Colonic mucosa (tissue), 4 donors: ENCODE measurements at regions not wholly inside any gene's neighbourhood (a gene's known extent, or its start where the extent isn't known, plus 50 kb on each side); places are given as distances from the start of the nearest gene placed in this dataset.

Experiments
- DNase-seq: peaks from one replicate; pipeline ENCODE4 v3.0.0-alpha.2; 2020
- H3K27ac ChIP-seq: fragments of 200-600 bp; one replicate; pipeline ENCODE4 v1.8.0; 2021
- H3K27me3 ChIP-seq: fragments of 200-600 bp; one replicate; pipeline ENCODE4 v1.8.0; 2021
- H3K36me3 ChIP-seq: fragments of 200-600 bp; one replicate; pipeline ENCODE4 v1.8.0; 2021
- H3K4me1 ChIP-seq: fragments of 200-600 bp; one replicate; pipeline ENCODE4 v1.8.0; 2021; ENCODE audit warnings: mild to moderate bottlenecking
- H3K4me3 ChIP-seq: fragments of 200-600 bp; one replicate; pipeline ENCODE4 v1.8.0; 2021
- H3K9ac ChIP-seq, 2 donors: one replicate each; pipeline ENCODE4 v1.7.0; 2013; ENCODE audit warnings: control low read depth in 2 of 2, low read depth in 2 of 2, low read length in 2 of 2
- H3K9me3 ChIP-seq: fragments of 200-600 bp; one replicate; pipeline ENCODE4 v1.8.0; 2021
- CTCF ChIP-seq: fragments of 200-600 bp; IDR thresholded peaks from one replicate; pipeline ENCODE4 v1.8.0; 2022; ENCODE audit warnings: antibody characterized with exemption, mild to moderate bottlenecking
- intact Hi-C: fragments of 100-400 bp; cut with DNase I; formaldehyde crosslinking; loops from one replicate; pipeline ENCODE4 v1.14.1; 2022
- donor health status: healthy.
- donor health status: DM: no; HTN: no; CAD: no.
- donor health status: DM: no; HTN: no; CAD: no.

DNA sequence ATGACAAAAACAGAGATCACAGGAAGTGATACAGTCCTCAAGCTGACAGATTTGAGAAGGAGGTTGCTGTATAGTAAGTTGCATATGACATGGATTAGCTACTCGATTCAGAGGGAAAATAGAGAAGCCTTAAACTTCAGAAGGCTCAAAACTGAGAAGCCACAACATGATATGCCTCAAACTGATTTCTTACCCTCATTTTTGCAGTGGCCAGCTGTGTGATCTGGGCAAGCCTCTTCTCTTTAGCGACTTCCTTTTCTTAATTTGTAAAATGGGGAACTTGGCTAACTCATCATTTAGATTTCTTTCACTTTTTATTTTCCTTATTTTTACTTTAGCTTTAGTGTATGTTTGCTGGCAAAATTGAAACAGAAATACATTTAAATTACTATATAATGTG, 421.1 kb downstream of the KIF4B start:
- DNase-seq: no peak
- TF ChIP-seq CTCF: no peak

DNA sequence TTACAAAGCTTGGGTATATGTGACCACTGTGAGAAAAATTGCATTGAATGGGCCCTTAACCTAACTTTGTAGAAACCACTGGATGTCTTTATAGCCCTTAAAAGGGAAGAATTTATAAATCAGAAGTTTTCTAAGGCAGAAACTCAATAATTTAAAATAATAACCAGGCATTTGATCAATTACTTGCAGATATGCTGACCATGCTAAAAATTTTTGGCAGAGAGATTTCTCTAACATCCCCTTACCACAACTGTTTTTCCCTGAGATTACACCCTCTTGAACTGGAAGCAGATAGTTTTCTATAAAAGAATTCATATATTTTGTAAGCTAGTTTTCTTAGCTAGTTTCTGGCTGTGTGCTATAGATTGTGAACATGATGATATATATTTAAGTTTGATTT, 428.3 kb downstream of the KIF4B start:
- no peak overlapping the region for H3K4me3 ChIP-seq
- H3K9me3 ChIP-seq: no peaks in the 10 kb centered on the region
- no peak for TF ChIP-seq CTCF
- H3K27ac ChIP-seq: no peak overlapping the region
- H3K9ac ChIP-seq: no peak overlapping the region
- no peaks in the 10 kb centered on the region for H3K36me3 ChIP-seq
- intact Hi-C loops: no loop called here
- DNase-seq: no peak
- no peaks in the 10 kb centered on the region for H3K4me1 ChIP-seq
- H3K27me3 ChIP-seq: no peaks in the 10 kb centered on the region

More for the DNA sequence above, 421.1 kb downstream of the KIF4B start:
- Histone ChIP-seq H3K27ac (no peak overlapping the region), H3K9ac (no peak overlapping the region), H3K4me1 (no peaks in the 10 kb centered on the region), H3K4me3 (no peak overlapping the region), H3K27me3 (no peaks in the 10 kb centered on the region), H3K9me3 (no peaks in the 10 kb centered on the region), H3K36me3 (no peaks in the 10 kb centered on the region)
- intact Hi-C loops: no loop called here

DNA sequence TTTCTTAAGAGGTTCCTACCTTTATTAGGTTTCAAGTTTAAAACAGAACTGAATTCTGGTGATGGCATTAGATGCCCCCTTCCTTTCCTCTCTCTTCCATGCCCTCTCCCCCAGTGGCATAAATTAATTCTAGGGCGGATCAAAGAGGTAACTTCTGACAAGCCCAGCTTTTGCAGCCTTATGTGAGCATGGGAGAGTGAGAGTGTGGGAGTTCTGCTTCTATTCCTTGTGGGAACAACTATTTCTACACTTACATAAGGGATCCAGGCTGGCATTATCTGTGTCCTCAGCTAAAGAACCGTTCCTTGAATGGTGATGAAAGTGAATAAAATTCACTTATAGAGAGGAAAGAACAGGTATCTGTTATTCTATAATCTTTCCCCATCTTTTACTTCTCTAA, 437.6 kb downstream of the KIF4B start:
- no peak for TF ChIP-seq CTCF
- Histone ChIP-seq H3K27ac (no peak overlapping the region), H3K27me3 (no peaks in the 10 kb centered on the region), H3K4me3 (no peak overlapping the region), H3K9ac (no peak overlapping the region), H3K4me1 (no peaks in the 10 kb centered on the region), H3K36me3 (no peaks in the 10 kb centered on the region), H3K9me3 (no peaks in the 10 kb centered on the region)
- intact Hi-C loops: no loop called here
- no peak for DNase-seq

DNA sequence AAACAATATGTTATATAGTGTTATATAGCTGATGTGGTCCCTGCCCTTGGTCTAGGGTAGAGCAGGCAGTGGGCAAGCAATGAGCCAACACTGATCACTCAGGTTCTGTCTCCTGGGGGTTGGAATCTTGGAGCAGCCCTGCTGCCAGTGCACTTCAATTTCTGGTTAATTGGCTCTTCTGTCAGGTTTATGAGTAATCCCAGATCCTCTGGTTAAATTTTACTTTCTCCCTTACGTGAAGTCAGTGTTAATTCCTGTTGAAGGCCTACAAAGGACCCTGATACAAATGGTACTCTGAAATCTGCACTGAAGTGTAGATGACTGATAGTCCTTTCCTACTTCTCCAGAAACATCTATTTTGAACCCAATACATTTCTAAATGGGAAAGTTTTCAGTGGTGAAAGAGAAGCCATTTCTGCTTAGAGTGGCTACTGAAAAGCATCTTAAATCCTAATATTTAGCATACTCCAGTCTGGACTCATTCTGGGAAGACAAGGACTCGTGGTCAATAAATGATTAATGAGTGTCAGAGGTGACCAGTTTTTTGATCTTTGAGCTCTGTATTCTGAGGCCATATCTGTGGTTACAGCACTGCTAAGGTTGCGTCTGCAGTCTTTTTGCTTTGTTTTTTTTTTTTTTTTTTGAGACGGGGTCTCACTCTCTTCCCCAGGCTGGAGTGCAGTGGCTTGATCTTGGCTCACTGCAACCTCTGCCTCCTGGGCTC, 442.4 kb downstream of the KIF4B start:
- H3K4me1 ChIP-seq: no peaks in the 10 kb centered on the region
- no peaks in the 10 kb centered on the region for H3K27me3 ChIP-seq
- no peak overlapping the region for H3K4me3 ChIP-seq
- no peak overlapping the region for H3K27ac ChIP-seq
- intact Hi-C loops: no loop called here
- no peak for DNase-seq
- no peaks in the 10 kb centered on the region for H3K9me3 ChIP-seq
- no peak overlapping the region for H3K9ac ChIP-seq
- TF ChIP-seq CTCF: no peak
- H3K36me3 ChIP-seq: no peaks in the 10 kb centered on the region

DNA sequence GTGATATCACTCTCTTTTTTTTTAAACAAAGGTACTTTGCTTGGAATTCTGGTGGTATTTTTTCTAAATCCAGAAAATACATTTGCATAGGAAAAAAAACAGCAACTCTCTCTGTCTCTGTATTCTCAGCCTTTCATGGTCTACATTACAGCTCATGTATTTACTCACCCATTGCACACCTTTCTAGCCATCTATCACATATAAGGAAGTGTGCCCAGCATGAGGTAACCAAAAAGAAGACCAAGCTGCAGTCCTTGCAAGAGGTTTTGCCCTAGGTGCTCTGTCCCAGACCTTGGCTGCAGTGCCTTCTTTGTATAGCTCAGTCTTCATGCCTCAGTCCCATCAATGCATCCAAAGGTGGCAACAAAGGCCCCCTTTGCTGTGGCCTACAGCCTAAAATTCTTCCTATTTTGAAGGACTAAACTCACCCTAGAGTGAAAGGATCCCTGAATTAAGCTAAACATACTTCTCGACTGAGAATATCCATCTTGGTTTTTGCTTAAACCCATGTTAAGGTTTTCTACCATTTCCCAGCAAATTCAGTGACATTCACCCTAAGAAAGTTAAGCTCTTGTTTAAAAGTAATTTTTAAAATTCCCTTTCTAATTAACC, 446.4 kb downstream of the KIF4B start:
- H3K4me3 ChIP-seq: no peak overlapping the region
- DNase-seq: no peak
- H3K9ac ChIP-seq: no peak overlapping the region
- H3K36me3 ChIP-seq: no peaks in the 10 kb centered on the region
- no peaks in the 10 kb centered on the region for H3K27me3 ChIP-seq
- intact Hi-C loops: no loop called here
- no peak overlapping the region for H3K27ac ChIP-seq
- H3K9me3 ChIP-seq: no peaks in the 10 kb centered on the region
- H3K4me1 ChIP-seq: no peaks in the 10 kb centered on the region
- no peak for TF ChIP-seq CTCF
